ENCODE measurements at regions not wholly inside any gene's neighbourhood (a gene's known extent, or its start where the extent isn't known, plus 50 kb on each side); places are given as distances from the start of the nearest gene placed in this dataset.

GRCh38 chr4:181566490-181566889 is 676.7 kb upstream of the TENM3 start:
- no peak for TF ChIP-seq CTCF (conservative IDR thresholded peaks at IDR 0.05)
- no peak for TF ChIP-seq ZFX (IDR thresholded peaks at IDR 0.05)

Measured in C4-2B (cell line).